GM19043 (cell line): ENCODE measurements at regions not wholly inside any gene's neighbourhood (a gene's known extent, or its start where the extent isn't known, plus 50 kb on each side); places are given as distances from the start of the nearest gene placed in this dataset.
A peak's percentile ranks its signal among the peaks of the same experiment; 100 is the strongest.
"Not testable (repeated sequence)": the region's sequence is repeated elsewhere in the genome, so short reads cannot be mapped to it uniquely, and the experiment has no call there.

Source experiments
- ATAC-seq: cut with Tn5 transposase; IDR thresholded peaks from one replicate; pipeline ENCODE4 v1.9.1; 2021; ENCODE audit warnings: low read depth; ENCODE audit not compliant: unreplicated experiment

DNA sequence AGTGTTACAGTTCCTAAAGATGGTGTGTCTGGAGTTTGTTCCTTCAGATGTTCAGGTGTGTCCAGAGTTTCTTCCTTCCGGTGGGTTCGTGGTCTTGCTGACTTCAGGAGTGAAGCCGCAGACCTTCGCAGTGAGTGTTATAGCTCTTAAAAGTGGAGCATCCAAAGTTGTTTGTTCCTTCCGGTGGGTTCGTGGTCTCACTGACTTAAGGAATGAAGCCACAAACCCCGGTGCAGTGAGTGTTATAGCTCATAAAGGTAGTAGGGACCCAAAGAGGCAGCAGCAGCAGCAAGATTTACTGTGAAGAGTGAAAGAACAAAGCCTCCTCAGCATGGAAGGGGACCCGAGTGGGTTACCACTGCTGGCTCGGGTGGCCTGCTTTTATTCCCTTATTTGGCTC, 90.6 kb upstream of the CST7 start:
- ATAC-seq = not testable (repeated sequence)

DNA sequence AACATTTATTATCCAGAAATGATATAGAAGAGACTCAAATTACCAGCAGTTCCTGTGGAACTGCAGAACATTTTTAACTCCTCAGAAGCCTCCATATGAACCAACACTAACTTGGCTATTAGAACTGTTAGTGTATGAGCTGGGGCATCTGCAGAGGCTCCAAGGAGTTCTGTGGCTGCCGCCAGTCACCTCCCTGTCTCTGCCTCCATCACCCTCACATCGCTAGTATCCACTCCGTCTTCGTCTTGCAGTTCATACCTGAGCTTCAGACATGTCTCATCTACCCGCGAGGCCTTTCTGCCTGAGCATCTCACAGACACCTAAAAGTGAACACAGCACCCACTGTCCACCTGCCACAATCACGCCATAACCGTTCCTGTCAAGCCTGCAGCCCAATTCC, 89.5 kb upstream of the CST7 start:
- no peak for ATAC-seq

DNA sequence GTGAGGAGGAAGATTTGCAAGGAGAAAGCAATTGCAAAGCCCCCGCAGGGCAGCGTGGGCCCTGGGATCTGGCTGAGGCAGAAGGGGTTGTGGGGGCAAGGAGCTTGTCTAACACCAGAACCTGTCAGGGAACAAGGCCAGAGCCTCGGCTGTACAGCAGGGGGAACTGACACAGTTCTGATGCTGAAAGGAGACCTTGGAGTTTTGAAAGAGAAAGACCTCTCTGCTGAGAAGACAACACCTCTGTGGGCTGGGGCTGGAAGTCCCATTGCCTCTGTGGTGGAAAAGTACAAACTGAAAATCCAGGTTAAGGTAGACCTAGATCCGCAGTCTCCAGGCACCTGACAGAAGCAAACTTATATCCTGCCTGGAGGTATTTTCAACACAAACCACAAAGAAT, 86.9 kb upstream of the CST7 start:
- no peak for ATAC-seq

DNA sequence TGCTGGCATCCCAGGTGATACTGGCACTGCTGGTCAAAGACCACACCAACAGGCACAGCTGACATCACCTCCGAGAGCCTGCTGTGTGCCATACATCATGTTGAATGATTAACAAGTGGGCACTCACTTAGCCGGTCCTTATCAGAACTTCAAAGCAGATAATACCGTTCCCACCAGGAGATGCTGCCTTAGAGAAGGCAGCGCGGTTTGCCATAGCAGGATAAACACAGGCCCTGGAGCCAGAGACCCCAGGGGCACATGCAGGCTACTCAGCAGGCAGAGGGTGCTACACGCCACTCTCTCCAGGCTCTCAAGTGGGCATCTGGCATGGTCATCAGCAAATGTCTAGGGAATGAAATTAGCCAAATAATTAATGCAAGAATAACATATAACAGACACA, 86.5 kb upstream of the CST7 start:
- no peak for ATAC-seq

DNA sequence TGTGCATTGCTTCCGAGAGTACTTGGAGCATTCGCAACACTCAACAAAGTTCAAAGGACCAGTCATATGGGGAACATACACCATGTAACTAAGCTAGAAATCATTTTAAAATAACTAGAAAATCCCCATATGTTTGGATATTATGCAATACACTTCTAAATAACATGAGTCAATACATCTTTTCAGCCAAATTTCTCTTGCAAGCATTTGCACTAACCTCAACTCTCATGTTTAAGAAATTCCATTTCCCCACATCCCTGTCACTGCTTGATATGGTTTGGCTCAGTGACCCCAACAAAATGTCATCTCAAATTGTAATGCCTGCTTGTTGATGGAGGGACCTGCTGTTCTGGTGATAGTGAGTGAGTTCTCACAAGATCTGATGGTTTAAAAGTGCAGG, 85.7 kb upstream of the CST7 start:
- no peak for ATAC-seq

DNA sequence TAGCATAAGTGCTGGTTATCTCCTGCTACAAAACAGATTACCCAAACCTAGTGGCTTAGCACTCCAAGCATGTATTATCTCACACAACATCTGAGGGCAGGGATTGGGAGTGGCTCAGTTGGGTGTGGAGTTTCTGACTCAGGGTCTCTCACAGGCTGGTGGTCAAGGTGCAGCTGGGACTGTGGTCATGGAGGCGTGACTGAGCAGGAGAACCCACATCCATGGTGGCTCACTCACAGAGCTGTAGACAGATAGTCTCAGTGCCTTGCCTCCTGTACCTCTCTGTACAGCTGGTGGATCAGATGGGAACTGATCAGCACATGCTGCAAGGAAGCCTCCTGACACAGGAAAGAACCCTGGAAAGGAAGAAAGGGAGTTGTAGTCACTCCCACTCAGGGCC, 83.1 kb upstream of the CST7 start:
- no peak for ATAC-seq

DNA sequence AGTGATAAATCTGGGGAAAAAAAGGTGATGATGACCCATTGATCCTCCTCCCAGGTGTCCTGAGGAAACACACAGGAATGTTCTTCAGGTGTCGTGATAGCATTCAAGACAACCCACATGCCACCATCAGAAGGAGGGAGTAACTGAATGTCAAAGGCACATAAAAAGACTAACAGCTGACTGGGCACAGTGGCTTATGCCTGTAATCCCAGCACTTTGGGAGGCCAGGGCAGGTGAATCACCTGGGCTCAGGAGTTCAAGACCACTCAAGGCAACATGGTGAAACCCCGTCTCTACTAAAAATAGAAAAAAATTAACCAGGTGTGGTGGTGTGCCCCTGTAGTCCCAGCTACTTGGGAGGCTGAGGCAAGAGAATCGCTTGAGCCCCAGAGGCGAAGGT, 82.3 kb upstream of the CST7 start:
- no peak for ATAC-seq

DNA sequence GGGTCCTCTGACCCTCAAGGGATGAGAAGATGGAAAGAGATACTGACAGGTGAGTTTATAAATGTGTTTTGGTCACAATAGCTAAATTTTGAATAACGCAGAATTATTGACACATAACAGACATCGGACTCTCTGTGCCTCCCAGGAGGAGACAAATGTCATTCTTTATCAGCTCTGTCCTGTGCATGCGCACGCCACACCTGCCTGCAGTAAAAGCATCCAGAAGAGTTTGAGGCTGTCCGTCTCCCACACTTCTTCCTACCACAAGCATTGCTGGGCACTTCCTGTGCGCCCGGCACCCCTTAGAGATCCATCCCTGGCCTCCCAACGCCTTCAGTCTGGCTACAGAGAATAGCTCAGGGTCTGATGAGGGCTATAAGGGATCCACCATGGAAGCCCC, 81.5 kb upstream of the CST7 start:
- no peak for ATAC-seq

DNA sequence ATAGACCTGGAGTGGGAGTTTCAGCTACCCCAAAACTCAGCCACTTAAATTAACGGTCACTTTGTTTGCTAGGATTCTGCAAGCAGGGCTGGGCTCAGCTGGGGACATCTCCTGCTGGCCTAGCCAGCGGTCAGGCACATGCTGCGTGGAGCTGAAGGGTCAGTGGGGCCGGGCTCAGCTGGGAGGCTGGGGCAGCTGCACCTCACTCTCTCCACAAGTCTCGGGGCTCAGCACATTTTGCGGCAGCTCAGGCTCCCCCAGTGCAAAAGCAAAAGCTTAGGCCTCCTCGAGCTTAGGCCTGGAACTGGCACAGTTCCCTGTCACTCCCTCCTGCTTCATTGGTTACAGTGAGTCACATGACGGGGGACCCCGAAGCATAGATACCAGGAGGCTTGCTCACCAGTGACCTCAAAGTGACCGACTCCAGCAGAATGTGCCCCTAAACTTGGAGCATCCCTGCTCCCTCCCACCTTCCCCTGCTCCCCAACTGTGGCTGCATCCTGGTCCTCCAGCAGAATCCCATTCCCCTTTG, 80.6 kb upstream of the CST7 start:
- no peak for ATAC-seq

DNA sequence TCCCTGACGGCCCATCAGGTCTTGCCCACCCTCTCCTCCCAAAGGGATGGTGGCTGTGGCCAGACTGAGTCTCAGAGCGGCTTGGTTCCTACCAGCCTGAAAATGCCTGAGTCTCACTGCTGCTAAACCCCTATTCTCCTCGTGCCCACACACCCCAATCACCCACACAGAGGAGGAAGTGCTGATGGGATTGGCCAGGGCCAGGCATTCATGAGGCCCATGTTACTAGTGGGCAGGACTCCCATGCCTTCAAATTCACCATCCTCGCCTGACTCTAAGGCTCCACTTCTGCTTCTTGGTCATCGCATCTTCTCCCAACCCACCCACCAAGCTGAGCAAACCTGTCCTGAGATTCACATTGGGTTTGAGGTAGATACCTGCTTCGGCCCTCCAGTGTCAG, 80.1 kb upstream of the CST7 start:
- no peak for ATAC-seq

DNA sequence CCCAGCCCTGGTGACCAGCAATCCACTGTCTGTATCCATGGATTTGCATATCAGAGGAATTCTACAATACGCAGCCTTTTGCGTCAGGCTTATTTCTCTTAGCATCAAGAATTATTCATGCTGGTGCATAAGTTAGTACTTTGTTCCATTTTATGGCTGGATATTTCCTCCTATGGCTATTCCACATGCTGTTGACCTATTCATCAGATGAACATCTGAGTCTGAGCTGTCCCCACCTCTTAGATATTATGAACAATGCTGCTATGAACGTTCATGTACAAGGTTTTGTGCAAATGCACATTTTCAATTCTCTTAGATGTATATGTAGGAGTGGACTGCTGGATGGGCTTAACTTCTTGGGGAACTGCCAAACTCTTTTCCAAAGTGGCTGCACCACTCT, 79.0 kb upstream of the CST7 start:
- no peak for ATAC-seq

DNA sequence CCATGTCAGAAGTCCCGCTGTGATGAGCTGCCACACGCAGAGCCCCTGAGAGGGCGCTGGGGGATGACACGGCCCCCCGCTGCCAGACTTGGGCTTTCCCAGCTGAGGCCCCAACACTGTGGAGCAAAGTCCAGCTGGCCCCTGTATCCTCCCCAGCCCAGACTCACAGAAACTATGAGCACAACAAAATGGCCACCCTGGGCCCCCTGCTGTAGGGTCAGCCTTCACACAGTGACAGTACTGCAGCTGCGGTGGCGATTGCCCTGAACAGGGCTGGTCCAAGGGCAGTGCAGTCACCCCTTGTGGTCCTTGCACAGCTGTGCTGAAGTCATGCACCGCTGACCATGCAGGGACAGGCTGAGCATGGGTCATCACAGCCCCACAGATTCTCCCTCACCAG, 78.2 kb upstream of the CST7 start:
- no peak for ATAC-seq

DNA sequence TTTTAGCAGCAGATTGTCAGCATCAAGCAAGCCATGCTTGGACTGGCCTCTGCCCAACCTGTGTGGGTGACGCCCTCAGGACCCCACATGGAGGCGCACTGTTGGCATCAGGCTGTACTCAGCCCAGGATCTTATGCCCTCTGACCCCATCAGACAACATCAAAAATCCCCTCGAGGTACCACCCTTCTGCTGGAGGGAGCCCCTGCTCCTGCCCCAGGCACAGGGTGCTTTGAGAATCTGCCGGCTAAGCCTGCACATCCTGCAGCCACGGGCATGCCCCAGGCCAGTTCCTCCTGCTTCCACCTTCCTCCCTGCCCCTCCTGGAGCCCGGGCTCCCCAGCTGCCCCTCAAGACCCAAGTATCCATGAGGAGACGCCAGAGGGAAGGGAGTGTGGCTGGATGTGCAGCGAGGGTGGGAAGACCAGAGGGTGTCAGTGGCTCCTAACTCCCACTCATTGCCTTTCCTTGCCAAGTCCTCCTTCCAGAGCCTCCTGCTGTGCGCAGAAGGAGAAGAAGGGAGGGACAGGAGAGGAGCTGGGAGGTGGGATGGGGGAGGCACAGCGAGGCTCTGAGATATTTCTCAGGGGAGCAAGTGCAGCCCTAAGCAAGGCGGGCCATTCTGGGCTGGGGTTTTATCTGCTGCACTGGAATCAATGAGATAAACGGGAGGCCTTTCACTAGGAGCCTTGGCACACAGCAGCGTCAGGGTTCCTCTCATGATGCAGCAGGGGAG, 77.4 kb upstream of the CST7 start:
- ATAC-seq = no peak

DNA sequence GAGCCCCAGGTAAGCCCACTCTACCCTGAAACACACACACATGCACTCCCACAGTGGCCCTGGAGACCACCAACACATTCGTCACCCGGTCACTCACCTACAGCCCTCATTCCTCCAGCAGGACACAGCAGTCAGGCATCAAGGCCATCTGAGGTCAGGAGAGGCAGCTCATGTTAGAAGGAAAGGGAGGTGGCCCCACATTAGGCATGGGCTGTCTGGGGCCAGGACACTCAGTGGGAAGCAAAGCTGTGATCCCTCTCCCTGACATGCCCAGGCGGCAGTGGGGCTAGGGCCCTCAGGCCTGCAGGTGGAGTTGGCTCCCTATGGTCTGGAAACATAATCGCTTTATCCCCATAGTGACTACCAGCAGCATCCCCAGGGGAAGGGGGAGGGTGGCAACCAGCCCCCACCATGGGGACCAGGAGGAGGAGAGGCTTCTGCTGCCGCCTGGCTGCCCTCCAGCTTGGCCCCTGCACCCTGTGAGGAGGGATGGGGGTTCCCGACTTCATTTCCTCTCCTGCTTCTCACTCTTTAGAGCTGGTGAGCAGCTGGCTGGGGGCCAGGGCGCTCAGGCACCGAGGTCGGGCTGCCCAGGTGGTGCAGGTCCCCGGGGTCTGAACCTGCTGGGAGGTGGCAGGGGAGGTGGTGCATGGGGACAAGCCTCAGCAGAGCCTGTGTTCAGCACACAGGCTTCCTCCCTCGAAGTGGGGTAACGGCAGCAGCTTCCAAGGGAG, 76.6 kb upstream of the CST7 start:
- ATAC-seq = peak; percentile 40

DNA sequence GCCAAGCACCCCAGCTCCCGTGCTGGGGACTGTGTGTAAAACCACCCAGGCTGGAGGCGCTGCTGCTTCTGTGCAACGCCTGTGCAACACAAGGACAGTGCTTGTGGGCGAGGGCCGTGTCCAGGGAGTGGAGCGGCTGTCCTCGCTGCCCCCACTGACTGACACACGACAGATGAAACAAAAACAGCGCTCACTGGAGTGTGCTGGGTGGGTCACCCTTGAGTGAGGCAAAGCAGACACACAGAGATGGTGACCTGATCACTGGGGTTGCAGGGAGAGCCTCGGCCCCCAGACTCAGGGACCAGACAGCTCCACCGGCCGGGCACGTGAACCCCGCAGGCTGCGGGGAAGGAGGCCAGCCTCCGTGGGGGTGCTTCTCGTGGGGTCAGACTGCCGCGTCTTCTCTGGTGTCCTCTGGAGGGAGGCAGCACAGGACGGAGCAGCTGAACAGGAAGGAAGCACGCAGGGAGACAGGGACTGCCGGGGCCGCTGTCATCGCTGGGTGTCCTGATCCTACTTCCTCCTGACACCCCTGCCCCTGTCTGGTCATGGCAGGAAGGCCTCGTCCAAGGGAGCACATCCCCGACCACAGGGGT, 75.9 kb upstream of the CST7 start:
- no peak for ATAC-seq

DNA sequence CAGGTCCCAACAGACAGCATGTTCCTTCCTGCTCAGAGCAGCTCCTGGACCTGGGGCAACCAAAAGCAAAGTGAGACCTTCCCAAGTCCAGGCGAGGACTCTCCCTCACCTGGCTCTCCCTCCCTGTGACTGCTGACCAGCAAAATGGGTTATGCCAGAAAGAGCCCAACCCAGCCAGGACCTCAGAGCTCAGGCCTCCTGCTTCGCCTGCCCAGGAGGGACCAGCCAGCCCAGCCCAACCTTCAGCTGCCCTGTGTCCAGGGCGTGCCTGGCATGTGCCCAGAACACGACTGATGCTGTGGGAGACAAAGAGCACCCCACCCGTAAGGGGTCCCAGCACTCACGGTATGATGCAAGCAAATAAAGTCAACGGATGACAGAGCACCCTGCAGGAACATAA, 74.0 kb upstream of the CST7 start:
- ATAC-seq = no peak

DNA sequence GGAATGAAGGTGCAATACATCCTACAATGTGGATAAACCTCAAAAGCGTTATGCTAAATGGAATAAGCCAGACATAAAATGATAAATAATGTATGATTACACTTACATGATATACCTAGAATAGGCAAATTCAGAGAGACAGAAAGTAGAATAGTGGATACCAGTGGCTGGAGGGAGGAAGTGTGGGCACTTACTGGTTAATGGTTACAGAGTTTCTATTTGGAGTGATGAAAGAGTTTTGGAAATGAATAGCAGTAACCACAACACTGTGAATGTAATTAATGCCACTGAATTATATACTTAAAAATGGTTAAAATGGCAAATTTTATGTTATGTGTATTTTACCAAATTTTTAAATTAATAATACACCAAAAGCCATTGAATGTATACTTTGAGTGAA, 71.4 kb upstream of the CST7 start:
- no peak for ATAC-seq

DNA sequence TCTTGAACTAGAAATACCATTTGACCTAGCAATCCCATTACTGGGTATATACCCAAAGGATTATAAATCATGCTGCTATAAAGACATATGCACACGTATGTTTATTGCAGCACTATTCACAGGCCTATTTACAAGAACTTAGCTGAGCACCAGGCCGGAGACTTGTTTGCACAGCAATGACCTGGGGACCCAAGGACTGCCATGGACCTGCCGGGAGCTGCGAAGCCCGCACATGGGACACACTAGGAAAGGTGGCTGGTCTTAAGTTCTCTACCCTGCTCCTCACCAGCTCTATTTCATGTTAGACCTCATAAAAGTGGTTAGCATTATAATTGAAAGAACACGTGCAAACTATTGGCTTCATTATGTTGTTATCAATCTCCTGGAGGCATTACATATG, 70.4 kb upstream of the CST7 start:
- no peak for ATAC-seq

DNA sequence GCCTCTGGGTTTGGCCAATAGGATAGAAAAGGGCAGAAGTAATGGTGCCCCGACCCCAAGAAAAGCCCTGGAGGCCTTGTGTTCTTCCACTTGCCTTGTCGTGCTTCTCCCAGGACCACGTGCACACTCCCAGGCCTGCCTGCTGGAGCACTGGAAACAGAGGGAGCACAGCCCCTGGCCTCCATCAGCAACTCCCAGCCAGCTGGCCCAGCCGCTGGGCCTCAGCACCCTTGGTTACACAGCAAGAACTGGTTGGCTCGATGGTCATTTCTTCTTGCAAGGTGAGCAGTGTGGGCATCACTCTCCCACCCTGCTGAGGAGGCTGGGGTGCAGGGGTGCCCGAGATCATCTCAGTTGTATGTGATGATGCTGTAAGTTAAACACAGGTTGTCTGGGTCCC, 69.2 kb upstream of the CST7 start:
- no peak for ATAC-seq

DNA sequence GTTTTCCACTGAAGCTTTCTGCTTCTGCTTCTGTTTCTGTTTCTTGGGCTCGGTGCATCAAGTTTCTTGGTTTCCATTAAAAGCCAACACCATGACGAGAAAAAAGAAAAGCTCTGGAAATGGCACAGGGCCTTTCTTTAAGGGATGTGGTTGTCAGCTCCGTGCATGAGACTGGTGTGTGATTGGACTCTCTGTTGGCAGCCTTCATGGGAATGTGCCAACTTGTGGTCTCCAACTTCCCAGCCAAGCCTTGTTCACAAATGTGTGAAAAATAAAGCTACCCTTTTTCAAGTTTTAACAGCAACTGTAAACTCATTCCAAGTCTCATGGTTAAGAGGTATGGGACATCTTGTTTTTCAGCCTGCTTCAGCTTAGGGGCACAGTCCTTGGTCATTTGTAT, 68.7 kb upstream of the CST7 start:
- no peak for ATAC-seq

DNA sequence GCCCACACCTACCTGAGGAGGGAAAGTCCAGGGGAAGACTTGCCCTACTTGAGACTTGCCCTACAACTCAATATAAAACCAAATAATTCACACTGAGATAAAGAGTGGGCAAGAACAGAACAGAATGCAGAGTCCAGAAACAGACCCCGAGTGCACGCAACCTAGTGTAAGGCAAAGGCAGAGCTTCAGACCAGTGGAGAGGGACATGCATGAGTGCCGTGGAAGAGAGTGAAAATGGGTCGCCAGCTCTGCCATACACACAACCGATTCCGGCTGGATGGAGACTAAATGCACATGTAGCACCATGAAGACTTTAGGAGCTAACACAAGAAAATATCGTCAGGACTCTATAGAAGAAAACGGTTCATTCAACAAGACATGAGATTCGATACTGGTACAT, 58.8 kb upstream of the CST7 start:
- no peak for ATAC-seq
